Astrocyte of the cerebellum (primary cell): ENCODE measurements at regions not wholly inside any gene's neighbourhood (a gene's known extent, or its start where the extent isn't known, plus 50 kb on each side); places are given as distances from the start of the nearest gene placed in this dataset.

Experiments used
- DNase-seq: peaks from one replicate; pipeline ENCODE4 v3.0.0-alpha.2; 2011; ENCODE audit warnings: low read depth
- H3K4me3 ChIP-seq: 2 replicates; pipeline ENCODE4 v1.5.1; 2011; ENCODE audit warnings: mild to moderate bottlenecking, low read depth, low read length, moderate library complexity
- in situ Hi-C: cut with HindIII; loops from 2 replicates; pipeline ENCODE4 v1.10.0; 2017; ENCODE audit warnings: low sequenced_read_pairs
- TF ChIP-seq, protein P1 (sequence below): IDR thresholded peaks from 2 replicates; pipeline ENCODE4 v1.5.1; 2012; ENCODE audit warnings: low read length, low read depth, moderate library complexity, mild to moderate bottlenecking; ENCODE audit errors: missing control alignments

DNA sequence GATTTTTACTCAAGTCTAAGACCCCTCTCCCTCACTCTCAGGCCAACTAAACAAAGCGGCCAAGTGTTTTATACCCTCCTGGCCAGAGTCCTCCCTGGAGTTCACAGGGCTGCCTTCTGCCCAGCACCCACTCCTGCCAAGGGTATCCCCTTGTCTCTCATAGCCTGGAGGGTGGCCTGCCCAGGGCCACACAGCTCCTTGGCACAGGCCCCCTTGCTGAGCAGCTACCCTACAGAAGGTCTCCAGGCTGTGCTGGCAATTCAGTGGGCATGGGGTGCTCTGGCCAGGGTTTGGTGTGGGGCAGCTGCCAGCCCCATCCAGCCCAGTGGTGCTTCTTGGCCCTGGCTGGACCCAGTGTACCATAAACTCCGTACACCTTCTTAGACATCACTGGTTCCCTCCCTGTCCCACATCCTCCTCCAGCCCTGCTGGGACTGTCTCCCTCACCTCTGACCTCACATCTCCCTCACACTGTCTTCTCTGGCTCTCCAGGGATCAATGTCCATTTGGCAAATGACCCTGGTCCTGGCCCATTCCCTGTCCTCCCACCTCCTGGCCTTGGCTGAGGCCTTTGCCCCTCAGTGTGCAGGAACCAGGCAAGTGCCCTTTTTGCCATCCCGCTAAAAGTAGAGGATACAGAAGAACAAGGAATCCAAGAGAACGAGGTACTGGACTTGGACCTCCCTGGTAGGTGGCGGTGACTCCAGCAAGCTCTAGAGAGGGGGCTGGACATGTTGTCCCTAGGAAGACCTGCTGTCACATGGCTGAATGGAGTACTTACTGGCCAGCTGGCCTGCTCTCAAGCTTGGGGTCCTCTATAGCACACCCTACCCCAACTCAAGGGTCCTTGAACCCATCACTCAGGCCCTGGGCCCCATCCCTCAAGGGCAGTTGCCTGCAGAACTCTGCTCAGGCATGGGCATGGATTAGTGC lies 50.0 kb upstream of the TRPM1 start:
- TF ChIP-seq, protein P1, sequence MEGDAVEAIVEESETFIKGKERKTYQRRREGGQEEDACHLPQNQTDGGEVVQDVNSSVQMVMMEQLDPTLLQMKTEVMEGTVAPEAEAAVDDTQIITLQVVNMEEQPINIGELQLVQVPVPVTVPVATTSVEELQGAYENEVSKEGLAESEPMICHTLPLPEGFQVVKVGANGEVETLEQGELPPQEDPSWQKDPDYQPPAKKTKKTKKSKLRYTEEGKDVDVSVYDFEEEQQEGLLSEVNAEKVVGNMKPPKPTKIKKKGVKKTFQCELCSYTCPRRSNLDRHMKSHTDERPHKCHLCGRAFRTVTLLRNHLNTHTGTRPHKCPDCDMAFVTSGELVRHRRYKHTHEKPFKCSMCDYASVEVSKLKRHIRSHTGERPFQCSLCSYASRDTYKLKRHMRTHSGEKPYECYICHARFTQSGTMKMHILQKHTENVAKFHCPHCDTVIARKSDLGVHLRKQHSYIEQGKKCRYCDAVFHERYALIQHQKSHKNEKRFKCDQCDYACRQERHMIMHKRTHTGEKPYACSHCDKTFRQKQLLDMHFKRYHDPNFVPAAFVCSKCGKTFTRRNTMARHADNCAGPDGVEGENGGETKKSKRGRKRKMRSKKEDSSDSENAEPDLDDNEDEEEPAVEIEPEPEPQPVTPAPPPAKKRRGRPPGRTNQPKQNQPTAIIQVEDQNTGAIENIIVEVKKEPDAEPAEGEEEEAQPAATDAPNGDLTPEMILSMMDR = no peak

DNA sequence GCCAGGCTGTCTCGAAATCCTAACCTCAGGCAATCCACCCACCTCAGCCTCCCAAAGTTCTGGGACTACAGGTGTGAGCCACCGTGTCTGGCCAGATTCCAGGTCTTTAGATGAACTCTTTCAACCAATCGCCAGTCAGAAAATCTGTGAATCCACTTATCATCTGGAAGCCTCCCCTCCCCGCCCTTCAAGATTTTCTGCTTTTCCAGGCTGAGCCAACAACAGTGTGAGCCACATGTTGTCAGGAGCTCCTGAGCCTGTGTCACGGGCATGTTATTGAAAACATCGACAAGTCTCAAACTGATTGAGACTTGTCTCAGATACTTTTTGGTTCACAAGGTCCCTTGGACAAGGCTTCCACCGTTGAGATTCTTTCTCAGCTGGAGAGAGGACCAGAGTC lies 52.0 kb upstream of the TRPM1 start:
- H3K4me3 ChIP-seq = no peak overlapping the region
- DNase-seq = no peak
- in situ Hi-C loops = no loop called here
- TF ChIP-seq, protein P1 = no peak

More for the DNA sequence above, 50.0 kb upstream of the TRPM1 start:
- in situ Hi-C loops = no loop called here
- DNase-seq = no peak
- H3K4me3 ChIP-seq = no peak overlapping the region

DNA sequence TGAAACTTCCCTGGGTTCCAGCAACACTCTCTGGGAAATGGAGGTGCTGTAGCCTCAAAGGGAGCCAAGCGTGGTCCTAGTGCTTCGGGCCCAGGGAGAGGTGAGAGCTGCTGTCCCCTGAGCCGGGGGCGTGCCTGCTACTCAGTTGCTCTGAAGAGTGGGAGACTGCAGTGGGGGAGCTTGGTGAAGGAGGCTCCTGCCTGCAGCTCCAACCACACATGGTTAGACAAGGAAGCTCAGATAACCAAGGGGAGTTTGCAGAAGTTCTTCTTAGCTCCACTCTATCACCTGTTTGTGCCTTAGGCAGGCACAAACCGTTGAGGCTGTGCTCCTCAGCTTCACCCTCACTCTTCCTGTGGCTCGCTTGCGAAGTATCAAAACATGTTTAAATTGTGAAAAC lies 53.6 kb upstream of the TRPM1 start:
- no peak overlapping the region for H3K4me3 ChIP-seq
- TF ChIP-seq, protein P1 = no peak
- in situ Hi-C loops = no loop called here
- DNase-seq = no peak

DNA sequence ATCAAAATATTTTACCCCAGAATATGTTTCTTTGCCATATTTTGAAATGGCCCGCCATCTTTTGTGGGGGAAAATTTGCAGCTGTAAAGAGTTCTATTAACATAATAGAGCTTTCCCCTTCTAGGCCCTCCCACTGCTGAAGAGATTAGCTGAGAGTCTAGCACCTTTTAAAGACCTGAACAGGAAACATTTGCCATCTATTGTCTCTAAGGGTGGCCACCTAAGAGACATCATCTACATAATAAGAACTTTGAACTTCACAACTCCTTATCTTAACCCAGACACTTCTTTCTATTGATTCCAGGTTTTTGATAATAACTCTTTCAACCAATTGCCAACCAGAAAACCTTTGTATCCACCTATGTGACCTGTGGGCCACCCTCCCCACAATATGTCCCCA lies 54.7 kb upstream of the TRPM1 start:
- TF ChIP-seq, protein P1 = no peak
- no peak for DNase-seq
- no peak overlapping the region for H3K4me3 ChIP-seq
- in situ Hi-C loops = no loop called here

DNA sequence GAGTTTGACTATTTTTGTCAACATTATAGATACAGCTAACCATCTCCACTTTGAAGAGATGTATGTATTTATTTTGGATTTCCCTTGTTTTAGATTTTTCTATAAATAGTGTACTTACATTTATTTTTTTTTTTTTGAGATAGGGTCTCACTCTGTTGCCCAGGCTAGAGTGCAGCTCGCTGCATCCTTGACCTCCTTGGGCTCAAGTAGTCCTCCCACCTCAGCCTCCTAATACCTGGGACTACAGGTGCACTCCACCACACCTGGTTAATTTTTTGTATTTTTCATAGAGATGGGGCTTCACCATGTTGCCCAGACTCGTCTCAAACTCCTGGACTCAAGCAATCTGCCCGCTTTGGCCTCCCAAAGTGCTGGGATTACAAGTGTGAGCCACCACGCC lies 55.3 kb upstream of the TRPM1 start:
- DNase-seq = no peak
- in situ Hi-C loops = no loop called here
- TF ChIP-seq, protein P1 = no peak
- no peak overlapping the region for H3K4me3 ChIP-seq

DNA sequence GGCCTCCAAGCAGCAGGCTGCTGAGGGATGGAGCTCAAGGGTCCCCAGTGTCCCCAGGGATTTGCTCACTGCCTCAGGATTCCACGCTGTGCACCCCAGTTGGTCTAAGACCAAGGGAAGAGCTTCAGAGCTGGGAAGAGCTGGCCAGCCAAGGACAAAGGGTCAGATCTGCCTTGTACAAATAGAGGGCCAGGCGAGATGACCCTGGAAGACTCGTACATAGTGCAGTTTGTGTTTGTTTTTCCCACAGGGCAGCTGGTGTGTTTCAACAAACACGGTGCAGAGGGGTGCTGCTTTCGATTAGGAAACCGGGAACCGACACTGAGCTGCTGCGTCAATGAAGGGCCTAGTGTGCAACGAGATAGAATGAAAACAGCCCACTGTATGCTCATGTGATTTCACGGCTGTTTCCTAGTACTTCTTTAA lies 56.1 kb upstream of the TRPM1 start:
- in situ Hi-C loops = no loop called here
- no peak overlapping the region for H3K4me3 ChIP-seq
- TF ChIP-seq, protein P1 = no peak
- no peak for DNase-seq
